ENCODE measurements at regions not wholly inside any gene's neighbourhood (a gene's known extent, or its start where the extent isn't known, plus 50 kb on each side); places are given as distances from the start of the nearest gene placed in this dataset.

GRCh38 chrX:477441-478012 lies 90.8 kb upstream of the PPP2R3B start:
- H3K9me3 ChIP-seq, result no peaks in the 10 kb centered on the region
- H3K4me1 Mint-ChIP-seq, result no peaks in the 10 kb centered on the region
- H3K27me3 Mint-ChIP-seq, result peaks cover 9 to 16% of the 10 kb centered on the region in 2 donors
- H3K4me3 ChIP-seq (ENCODE audit: control insufficient read depth in 1 of 2, extremely low read depth in 1 of 2, low read length in 1 of 2), result no peak overlapping the region
- no peak overlapping the region for H3K27ac ChIP-seq (ENCODE audit: low read length)
- no peak for ATAC-seq (replicated peaks in 1 of 4)
- POLR2A ChIA-PET, result no interaction called here
- no peak overlapping the region for H3K4me3 Mint-ChIP-seq
- 91% methylated on average over 16 of the region's 18 CpGs for WGBS (ENCODE audit: insufficient coverage)
- no peak overlapping the region for H3K27ac Mint-ChIP-seq
- CTCF ChIA-PET, result no interaction called here
- H3K9me3 Mint-ChIP-seq, result peaks cover 0 to 14% (median 5%) of the 10 kb centered on the region in 3 donors
- DNase-seq, result no peak
- H3K36me3 ChIP-seq (ENCODE audit: control insufficient read depth in 2 of 2, extremely low read depth in 1 of 2, insufficient read depth in 1 of 2, low read length in 1 of 2), result no peaks in the 10 kb centered on the region
- H3K27me3 ChIP-seq (replicated peaks in 1 of 2; ENCODE audit: control insufficient read depth in 2 of 2, extremely low read depth in 1 of 2, insufficient read depth in 2 of 2, low read length in 1 of 2), result peaks cover 0 to 7% of the 10 kb centered on the region in 2 experiments
- H3K36me3 Mint-ChIP-seq, result no peaks in the 10 kb centered on the region
- H3K4me1 ChIP-seq (ENCODE audit: control insufficient read depth in 1 of 2, extremely low read depth in 1 of 2, insufficient read depth in 2 of 2, low read length in 2 of 2), result no peaks in the 10 kb centered on the region

- WGBS (ENCODE audit: insufficient coverage), result 86% methylated on average over 10 of the region's 20 CpGs
- Histone ChIP-seq H3K4me1 (ENCODE audit: control insufficient read depth in 1 of 2, extremely low read depth in 1 of 2, insufficient read depth in 2 of 2, low read length in 2 of 2) (no peaks in the 10 kb centered on the region), H3K4me3 (ENCODE audit: control insufficient read depth in 1 of 2, extremely low read depth in 1 of 2, low read length in 1 of 2) (no peak overlapping the region), H3K27ac (ENCODE audit: low read length) (no peak overlapping the region), H3K27me3 (replicated peaks in 1 of 2; ENCODE audit: control insufficient read depth in 2 of 2, extremely low read depth in 1 of 2, insufficient read depth in 2 of 2, low read length in 1 of 2) (peaks cover 0 to 3% of the 10 kb centered on the region in 2 experiments), H3K9me3 (no peaks in the 10 kb centered on the region), H3K36me3 (ENCODE audit: control insufficient read depth in 2 of 2, extremely low read depth in 1 of 2, insufficient read depth in 1 of 2, low read length in 1 of 2) (no peaks in the 10 kb centered on the region)
- DNase-seq (no peak), ATAC-seq (replicated peaks in 1 of 4) (no peak)
- ChIA-PET CTCF (no interaction called here), POLR2A (no interaction called here)
- H3K27ac Mint-ChIP-seq, result no peak overlapping the region
- peaks cover 9 to 11% of the 10 kb centered on the region in 2 donors for H3K27me3 Mint-ChIP-seq
- H3K36me3 Mint-ChIP-seq, result no peaks in the 10 kb centered on the region
- H3K4me3 Mint-ChIP-seq, result no peak overlapping the region
- no peaks in the 10 kb centered on the region for H3K4me1 Mint-ChIP-seq
- H3K9me3 Mint-ChIP-seq, result peaks cover 0 to 18% (median 9%) of the 10 kb centered on the region in 3 donors
Measured at GRCh38 chrX:479273-479981, 92.7 kb upstream of the PPP2R3B start.

GRCh38 chrX:480861-481417 lies 94.2 kb upstream of the PPP2R3B start:
- H3K9me3 ChIP-seq, result no peaks in the 10 kb centered on the region
- no peak for ATAC-seq (replicated peaks in 1 of 4)
- peaks cover 0 to 3% of the 10 kb centered on the region in 2 experiments for H3K27me3 ChIP-seq (replicated peaks in 1 of 2; ENCODE audit: control insufficient read depth in 2 of 2, extremely low read depth in 1 of 2, insufficient read depth in 2 of 2, low read length in 1 of 2)
- CTCF ChIA-PET, result no interaction called here
- H3K4me3 Mint-ChIP-seq, result no peak overlapping the region
- H3K4me1 Mint-ChIP-seq, result no peaks in the 10 kb centered on the region
- POLR2A ChIA-PET, result no interaction called here
- no peak for DNase-seq
- H3K9me3 Mint-ChIP-seq, result peaks cover 0 to 14% (median 9%) of the 10 kb centered on the region in 3 donors
- no peak overlapping the region for H3K27ac ChIP-seq (ENCODE audit: low read length)
- peaks cover under 1 to 3% of the 10 kb centered on the region in 2 donors for H3K27me3 Mint-ChIP-seq
- no peaks in the 10 kb centered on the region for H3K4me1 ChIP-seq (ENCODE audit: control insufficient read depth in 1 of 2, extremely low read depth in 1 of 2, insufficient read depth in 2 of 2, low read length in 2 of 2)
- H3K36me3 Mint-ChIP-seq, result no peaks in the 10 kb centered on the region
- no peak overlapping the region for H3K27ac Mint-ChIP-seq
- H3K4me3 ChIP-seq (ENCODE audit: control insufficient read depth in 1 of 2, extremely low read depth in 1 of 2, low read length in 1 of 2), result no peak overlapping the region
- no peaks in the 10 kb centered on the region for H3K36me3 ChIP-seq (ENCODE audit: control insufficient read depth in 2 of 2, extremely low read depth in 1 of 2, insufficient read depth in 1 of 2, low read length in 1 of 2)
- no CpG with 5 or more reads among the region's 7 CpGs for WGBS (ENCODE audit: insufficient coverage)

DNA sequence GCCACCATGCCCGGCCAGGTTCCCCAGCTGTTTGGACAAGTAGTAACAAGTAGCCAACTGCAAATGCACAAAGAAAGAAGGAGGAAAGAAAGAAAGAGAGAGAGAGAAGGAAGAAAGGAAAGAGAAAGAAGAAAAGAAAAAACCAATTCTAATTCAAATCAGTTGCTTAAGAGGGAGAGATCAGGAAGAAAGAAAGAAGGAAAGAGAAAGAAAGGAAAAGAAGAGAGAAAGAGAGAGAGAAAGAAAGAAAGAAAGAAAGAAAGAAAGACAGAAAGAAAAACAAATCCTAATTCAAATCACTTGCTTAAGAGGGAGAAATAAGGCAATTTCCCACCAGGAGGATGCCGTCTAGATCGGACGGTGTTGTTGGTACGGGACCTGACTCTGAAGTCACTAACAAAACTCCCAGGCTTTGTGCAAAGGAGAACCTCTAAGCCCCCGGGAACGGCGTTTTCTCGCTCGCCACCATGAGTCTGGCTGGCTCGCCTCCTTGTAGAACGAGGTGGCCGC lies 95.5 kb upstream of the PPP2R3B start:
- peaks cover 0 to 4% of the 10 kb centered on the region in 2 donors for H3K27me3 Mint-ChIP-seq
- Histone ChIP-seq H3K27ac (ENCODE audit: low read length) (no peak overlapping the region), H3K4me1 (ENCODE audit: control insufficient read depth in 1 of 2, extremely low read depth in 1 of 2, insufficient read depth in 2 of 2, low read length in 2 of 2) (no peaks in the 10 kb centered on the region), H3K9me3 (no peaks in the 10 kb centered on the region), H3K36me3 (ENCODE audit: control insufficient read depth in 2 of 2, extremely low read depth in 1 of 2, insufficient read depth in 1 of 2, low read length in 1 of 2) (no peaks in the 10 kb centered on the region), H3K27me3 (replicated peaks in 1 of 2; ENCODE audit: control insufficient read depth in 2 of 2, extremely low read depth in 1 of 2, insufficient read depth in 2 of 2, low read length in 1 of 2) (peaks cover 0 to 3% of the 10 kb centered on the region in 2 experiments), H3K4me3 (ENCODE audit: control insufficient read depth in 1 of 2, extremely low read depth in 1 of 2, low read length in 1 of 2) (no peak overlapping the region)
- H3K4me1 Mint-ChIP-seq, result no peaks in the 10 kb centered on the region
- 91% methylated on average over 9 of the region's 13 CpGs for WGBS (ENCODE audit: insufficient coverage)
- H3K4me3 Mint-ChIP-seq, result no peak overlapping the region
- no peaks in the 10 kb centered on the region for H3K36me3 Mint-ChIP-seq
- CTCF ChIA-PET, result no interaction called here
- DNase-seq (no peak), ATAC-seq (replicated peaks in 1 of 4) (no peak)
- peaks cover 0 to 14% (median 9%) of the 10 kb centered on the region in 3 donors for H3K9me3 Mint-ChIP-seq
- no peak overlapping the region for H3K27ac Mint-ChIP-seq
- POLR2A ChIA-PET, result no interaction called here

DNA sequence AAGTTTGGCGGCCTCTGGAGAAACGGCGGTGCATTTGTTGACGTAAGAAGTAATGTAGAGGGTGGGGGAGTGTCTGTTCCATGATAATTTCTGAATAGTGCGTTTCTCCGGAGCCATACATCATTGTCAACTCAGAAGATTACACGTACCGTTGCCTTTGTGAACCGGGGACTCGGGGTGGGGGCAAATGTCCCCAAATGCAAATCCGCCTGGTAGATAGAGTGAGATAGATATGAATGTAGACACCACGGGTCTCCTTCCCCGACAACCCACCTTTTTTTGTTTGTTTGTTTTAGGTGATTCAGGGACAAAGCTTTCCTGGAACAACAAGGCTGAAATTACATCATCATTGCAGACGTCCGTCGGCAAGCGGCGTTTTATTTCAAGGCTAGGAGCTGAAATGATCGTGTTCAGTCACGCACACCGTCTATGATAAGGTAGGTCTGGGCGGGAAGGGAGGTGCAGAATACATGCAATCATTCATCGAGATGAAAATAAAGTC lies 96.0 kb upstream of the PPP2R3B start:
- no peaks in the 10 kb centered on the region for H3K36me3 Mint-ChIP-seq
- no peaks in the 10 kb centered on the region for H3K4me1 Mint-ChIP-seq
- no peak overlapping the region for H3K27ac ChIP-seq (ENCODE audit: low read length)
- H3K27me3 ChIP-seq (replicated peaks in 1 of 2; ENCODE audit: control insufficient read depth in 2 of 2, extremely low read depth in 1 of 2, insufficient read depth in 2 of 2, low read length in 1 of 2), result no peaks in the 10 kb centered on the region
- H3K27ac Mint-ChIP-seq, result no peak overlapping the region
- no peaks in the 10 kb centered on the region for H3K4me1 ChIP-seq (ENCODE audit: control insufficient read depth in 1 of 2, extremely low read depth in 1 of 2, insufficient read depth in 2 of 2, low read length in 2 of 2)
- CTCF ChIA-PET, result no interaction called here
- no peak overlapping the region for H3K4me3 Mint-ChIP-seq
- POLR2A ChIA-PET, result no interaction called here
- DNase-seq (no peak), ATAC-seq (replicated peaks in 1 of 4) (no peak)
- no peak overlapping the region for H3K4me3 ChIP-seq (ENCODE audit: control insufficient read depth in 1 of 2, extremely low read depth in 1 of 2, low read length in 1 of 2)
- no peaks in the 10 kb centered on the region for H3K9me3 ChIP-seq
- H3K9me3 Mint-ChIP-seq, result peaks cover 0 to 14% (median 9%) of the 10 kb centered on the region in 3 donors
- H3K36me3 ChIP-seq (ENCODE audit: control insufficient read depth in 2 of 2, extremely low read depth in 1 of 2, insufficient read depth in 1 of 2, low read length in 1 of 2), result no peaks in the 10 kb centered on the region
- WGBS (ENCODE audit: insufficient coverage), result 94% methylated on average over 14 of the region's 23 CpGs
- peaks cover 0 to 4% of the 10 kb centered on the region in 2 donors for H3K27me3 Mint-ChIP-seq

DNA sequence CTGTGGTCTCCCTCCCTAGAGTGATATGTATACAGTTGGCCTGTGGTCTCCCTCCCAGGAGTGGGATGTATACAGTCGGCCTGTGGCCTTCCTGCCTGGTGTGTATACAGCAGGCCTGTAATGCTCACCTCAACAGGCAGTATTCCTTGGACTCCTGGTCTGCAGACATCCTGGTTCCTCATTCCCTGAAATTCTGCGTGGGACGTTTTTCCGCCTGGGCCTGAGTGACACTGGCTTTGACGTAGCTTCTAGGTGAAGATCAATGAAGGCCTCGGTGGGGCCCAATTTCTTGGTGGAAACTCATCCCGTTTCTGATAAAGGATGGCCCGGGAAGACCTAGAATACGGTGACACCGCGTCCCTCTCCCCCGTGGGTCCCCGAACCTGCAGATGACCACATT lies 98.7 kb upstream of the PPP2R3B start:
- DNase-seq, result no peak
- H3K4me1 Mint-ChIP-seq, result no peaks in the 10 kb centered on the region
- Histone ChIP-seq H3K27ac (ENCODE audit: low read length) (no peak overlapping the region), H3K4me1 (ENCODE audit: control insufficient read depth in 1 of 2, extremely low read depth in 1 of 2, insufficient read depth in 2 of 2, low read length in 2 of 2) (no peaks in the 10 kb centered on the region), H3K27me3 (replicated peaks in 1 of 2; ENCODE audit: control insufficient read depth in 2 of 2, extremely low read depth in 1 of 2, insufficient read depth in 2 of 2, low read length in 1 of 2) (peaks cover 0 to 5% of the 10 kb centered on the region in 2 experiments), H3K36me3 (ENCODE audit: control insufficient read depth in 2 of 2, extremely low read depth in 1 of 2, insufficient read depth in 1 of 2, low read length in 1 of 2) (no peaks in the 10 kb centered on the region), H3K9me3 (no peaks in the 10 kb centered on the region), H3K4me3 (ENCODE audit: control insufficient read depth in 1 of 2, extremely low read depth in 1 of 2, low read length in 1 of 2) (no peak overlapping the region)
- no peak for ATAC-seq (replicated peaks in 1 of 4)
- H3K4me3 Mint-ChIP-seq, result no peak overlapping the region
- ChIA-PET POLR2A (no interaction called here), CTCF (no interaction called here)
- H3K27ac Mint-ChIP-seq, result no peak overlapping the region
- peaks cover 0 to 4% of the 10 kb centered on the region in 2 donors for H3K27me3 Mint-ChIP-seq
- no peaks in the 10 kb centered on the region for H3K36me3 Mint-ChIP-seq
- 93% methylated on average over 12 of the region's 13 CpGs for WGBS (ENCODE audit: insufficient coverage)
- peaks cover 0 to 14% (median 9%) of the 10 kb centered on the region in 3 donors for H3K9me3 Mint-ChIP-seq

Data from T-cell (primary cell).